Omental fat pad (tissue), 3 donors: ENCODE measurements at regions not wholly inside any gene's neighbourhood (a gene's known extent, or its start where the extent isn't known, plus 50 kb on each side); places are given as distances from the start of the nearest gene placed in this dataset.

Experiments
- ATAC-seq: fragments of 150-250 bp; one replicate; pipeline ENCODE4 v1.9.1; 2016; ENCODE audit warnings: mild to moderate bottlenecking, moderate library complexity; ENCODE audit not compliant: low FRiP score
- DNase-seq: peaks from one replicate; pipeline ENCODE4 v3.0.0-alpha.2; 2019; ENCODE audit warnings: low spot score
- CTCF ChIP-seq, 3 donors: fragments of 450-650 bp; IDR thresholded peaks; one replicate each; pipeline ENCODE4 v1.5.1; 2016 to 2017; ENCODE audit warnings: antibody characterized with exemption in 3 of 3, mild to moderate bottlenecking in 3 of 3, moderate library complexity in 2 of 3

- ATAC-seq (no peak), DNase-seq (no peak)
- TF ChIP-seq CTCF (IDR thresholded peaks at IDR 0.05), result no peak
These were observed 53.8 kb upstream of the RANBP3L start for GRCh38 chr5:36355516-36355915.

GRCh38 chr5:36356915-36357314 lies 55.2 kb upstream of the RANBP3L start:
- DNase-seq, result no peak
- no peak for TF ChIP-seq CTCF (IDR thresholded peaks at IDR 0.05)
- no peak for ATAC-seq

DNA sequence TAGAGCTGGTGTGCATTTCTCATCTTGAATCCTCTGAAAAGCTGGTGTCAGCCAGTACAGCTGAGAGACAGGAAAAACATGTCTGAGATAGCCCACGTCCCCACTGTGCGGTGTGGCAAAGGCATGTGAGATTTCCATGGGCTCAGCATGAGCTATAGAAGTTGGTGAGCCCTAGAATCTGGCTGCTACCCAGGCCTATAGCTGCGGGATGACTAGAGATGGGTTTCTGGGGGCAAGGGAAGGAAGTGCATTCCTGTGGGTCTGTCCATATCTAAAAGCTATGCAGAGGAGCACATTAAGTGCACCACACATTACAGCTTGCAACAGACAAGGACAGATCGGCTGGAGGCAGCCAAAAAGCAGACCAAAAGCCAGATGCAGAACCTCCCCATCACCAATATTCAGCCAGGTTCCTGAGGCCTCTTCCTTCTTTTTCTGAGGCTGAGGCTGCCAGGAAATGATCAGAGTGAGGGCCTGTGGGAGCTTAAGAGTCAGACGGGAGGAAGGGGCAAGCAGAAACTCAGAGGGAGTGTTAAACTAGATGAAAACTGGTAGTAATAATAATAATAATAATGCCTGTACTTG lies 55.8 kb upstream of the RANBP3L start:
- DNase-seq (no peak), ATAC-seq (no peak)
- TF ChIP-seq CTCF (IDR thresholded peaks at IDR 0.05), result no peak

DNA sequence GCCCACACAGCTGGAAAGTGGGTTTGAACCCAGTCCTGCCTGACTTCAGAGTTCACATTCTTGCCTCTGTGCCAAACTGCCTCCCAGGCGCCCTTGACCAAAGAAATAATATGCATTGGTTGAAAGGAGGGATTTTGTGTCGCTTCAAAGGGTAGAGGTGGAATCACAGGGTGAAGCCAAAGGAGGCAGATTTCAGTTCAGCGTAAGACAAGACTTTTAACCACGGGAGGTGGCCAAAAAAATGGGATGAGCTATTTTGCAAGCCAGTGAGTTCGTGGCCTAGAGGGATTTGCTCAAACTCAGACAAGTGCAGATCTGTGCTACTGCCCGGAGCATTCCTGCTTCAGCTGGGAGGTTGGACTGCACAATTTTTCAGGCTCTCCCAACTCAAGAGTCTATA lies 57.6 kb upstream of the RANBP3L start:
- TF ChIP-seq CTCF (IDR thresholded peaks at IDR 0.05), result no peak
- DNase-seq, result no peak
- no peak for ATAC-seq

GRCh38 chr5:36360307-36360706 lies 58.6 kb upstream of the RANBP3L start:
- ATAC-seq, result no peak
- no peak for TF ChIP-seq CTCF (IDR thresholded peaks at IDR 0.05)
- no peak for DNase-seq

- TF ChIP-seq CTCF (IDR thresholded peaks at IDR 0.05), result no peak
- DNase-seq (no peak), ATAC-seq (no peak)
These were observed 61.4 kb upstream of the RANBP3L start for GRCh38 chr5:36363101-36363500.

DNA sequence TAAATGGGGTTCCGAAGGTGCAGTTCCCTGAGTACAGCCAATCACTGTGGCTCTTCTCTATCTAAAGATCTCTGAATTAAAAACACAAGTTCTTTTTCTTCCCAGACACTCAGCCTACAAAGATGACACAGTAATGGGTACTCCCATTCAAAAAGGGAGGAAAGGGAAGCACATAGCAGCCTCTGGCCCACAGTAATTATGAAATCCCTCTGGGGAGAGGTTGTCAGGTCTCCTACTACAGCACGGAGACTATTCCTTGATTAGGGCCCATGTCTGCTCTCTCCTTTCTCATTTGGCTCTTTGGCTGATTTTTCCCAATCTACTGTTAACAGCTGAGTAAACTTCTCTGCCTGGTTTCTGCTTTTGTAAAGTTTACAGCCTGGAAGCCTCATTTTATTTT lies 62.0 kb upstream of the RANBP3L start:
- TF ChIP-seq CTCF (IDR thresholded peaks at IDR 0.05), result no peak
- ATAC-seq (peak; percentile 82), DNase-seq (no peak)
